Kasumi-1 (cell line): ENCODE measurements at regions not wholly inside any gene's neighbourhood (a gene's known extent, or its start where the extent isn't known, plus 50 kb on each side); places are given as distances from the start of the nearest gene placed in this dataset.

Source experiments
- DNase-seq, 2 experiments: peaks; one replicate each; lab custom pipeline; 2025; lab: John Stamatoyannopoulos, UW

DNA sequence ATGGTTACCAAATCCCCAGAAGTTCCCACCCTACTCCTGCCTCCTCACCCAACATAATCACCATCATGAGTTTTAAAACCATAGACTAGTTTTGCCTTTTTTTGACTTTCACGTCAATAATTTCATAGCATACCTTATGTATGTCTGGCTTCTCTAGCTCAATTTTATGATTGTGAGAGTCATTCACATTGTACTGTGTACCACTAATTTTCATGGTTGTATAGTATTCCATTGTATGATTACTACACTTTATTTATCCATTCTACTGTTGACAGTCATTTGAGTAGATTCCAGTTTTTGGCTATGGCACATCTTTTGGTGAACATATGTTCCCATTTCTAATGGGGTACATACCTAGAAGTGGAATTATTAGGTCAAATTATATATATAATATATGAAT lies 195.3 kb upstream of the TCF21 start:
- no peak for DNase-seq

DNA sequence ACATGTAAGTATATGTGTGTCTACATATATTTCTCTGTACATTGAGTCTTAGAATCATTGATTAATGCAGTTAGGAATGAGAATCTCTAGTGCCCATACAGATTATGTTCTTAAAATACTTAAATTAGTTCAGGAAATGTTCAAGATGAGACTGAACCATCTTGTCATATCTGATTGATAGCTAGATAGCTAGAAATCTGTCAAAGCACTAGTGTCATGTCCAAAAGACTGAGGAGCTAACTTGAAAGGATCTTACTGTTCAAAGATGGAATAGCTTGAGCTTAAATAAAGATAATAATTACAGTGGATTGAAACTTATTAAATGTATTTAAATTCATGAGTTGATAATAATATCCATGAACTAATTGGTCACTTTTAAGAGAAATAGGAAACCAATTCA lies 191.7 kb upstream of the TCF21 start:
- DNase-seq, result no peak

DNA sequence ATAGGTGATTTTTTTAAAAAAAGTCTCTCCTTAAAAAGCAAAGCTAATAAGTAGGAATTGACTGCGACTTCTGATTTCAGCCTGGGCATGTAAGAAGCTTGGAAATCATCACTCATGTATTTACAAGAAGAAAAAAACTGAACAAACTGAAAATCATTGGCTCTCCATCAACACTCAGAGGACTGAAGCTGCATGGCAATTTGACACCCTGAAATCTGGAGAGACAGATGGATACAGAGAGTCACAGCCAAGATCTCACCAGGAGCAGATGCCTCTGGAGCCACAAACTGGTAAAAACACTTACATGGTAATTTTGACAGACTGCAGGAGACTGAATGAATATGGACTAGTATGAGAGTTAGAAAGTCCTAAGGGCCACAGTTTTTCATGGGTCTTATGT lies 191.2 kb upstream of the TCF21 start:
- no peak for DNase-seq

DNA sequence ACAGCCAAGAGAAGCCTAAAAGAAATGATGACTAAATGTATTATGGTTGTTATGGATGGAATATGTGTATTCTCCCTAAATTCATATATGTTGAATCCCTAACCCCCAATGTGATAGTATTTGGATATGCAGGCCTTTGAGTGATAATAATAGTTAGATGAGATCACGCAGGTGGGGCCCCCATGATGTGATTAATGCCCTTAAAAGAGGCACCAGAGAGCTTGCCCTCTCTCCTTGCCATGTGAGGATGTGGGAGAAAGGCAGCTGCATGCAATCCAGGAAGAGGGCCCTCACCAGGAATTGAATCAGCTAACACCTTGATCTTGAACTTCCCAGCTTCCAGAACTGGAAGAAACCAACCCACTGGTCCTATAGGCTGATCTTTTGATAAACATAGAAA lies 190.6 kb upstream of the TCF21 start:
- no peak for DNase-seq

DNA sequence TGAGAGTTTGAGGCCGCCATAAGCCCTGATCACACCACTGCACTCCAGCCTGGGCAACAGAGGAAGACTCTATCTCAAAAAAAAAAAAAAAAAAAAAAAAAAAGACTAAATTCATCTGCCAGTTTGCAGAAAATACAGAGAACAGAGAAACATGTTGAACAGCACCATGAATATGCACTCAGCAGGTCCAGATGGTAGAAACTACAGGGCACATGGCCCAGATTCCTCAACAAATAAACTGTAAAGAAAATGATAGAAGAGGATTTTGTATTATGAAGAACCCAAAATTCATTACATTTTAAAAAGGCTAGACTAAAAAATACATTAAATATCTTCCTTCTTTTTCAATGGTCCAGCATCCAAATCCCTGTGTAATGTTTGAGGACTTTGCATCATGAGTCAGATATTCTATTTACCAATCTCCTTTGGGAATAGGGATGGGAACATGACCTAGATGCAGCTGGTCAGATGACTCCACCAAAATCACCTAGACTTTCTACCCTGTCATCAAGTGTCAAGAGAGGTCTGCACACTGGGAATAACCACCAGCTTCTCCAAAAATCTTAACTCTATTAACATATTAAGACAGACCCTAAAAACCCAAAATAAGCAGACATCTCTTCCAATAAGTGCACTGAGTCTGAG lies 189.1 kb upstream of the TCF21 start:
- no peak for DNase-seq

DNA sequence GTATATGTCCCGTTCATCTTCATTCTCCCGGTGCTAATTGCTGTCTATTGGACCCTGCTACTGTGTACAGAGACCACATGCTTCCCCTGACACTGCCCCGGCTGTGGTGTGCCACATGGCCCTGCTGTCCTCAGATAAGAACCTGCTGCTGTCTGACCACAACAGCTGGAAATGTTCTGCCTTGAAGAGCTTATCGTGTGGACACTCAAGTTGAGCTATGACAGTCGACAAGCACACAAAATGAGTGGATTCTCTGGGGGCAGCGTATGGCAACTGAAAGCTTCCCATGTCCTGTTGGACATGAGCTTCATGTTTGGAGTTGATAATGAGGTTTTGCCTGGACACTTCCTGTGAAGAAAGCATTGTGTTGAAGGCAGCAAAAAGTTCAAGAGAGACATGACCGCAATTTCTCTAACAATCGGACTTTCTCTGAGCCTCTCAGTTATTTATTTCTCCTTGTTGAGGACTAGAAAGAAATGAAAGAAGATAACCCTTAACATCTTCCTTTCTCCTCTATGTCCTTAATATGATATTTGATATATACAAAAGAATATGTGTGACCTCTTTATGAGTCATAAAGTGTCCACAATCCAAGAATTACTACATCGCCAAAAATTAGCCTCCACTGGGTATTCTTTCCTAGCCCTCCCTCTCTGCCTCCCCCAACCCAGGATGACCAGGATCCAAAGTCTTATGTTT lies 187.1 kb upstream of the TCF21 start:
- DNase-seq, result no peak

DNA sequence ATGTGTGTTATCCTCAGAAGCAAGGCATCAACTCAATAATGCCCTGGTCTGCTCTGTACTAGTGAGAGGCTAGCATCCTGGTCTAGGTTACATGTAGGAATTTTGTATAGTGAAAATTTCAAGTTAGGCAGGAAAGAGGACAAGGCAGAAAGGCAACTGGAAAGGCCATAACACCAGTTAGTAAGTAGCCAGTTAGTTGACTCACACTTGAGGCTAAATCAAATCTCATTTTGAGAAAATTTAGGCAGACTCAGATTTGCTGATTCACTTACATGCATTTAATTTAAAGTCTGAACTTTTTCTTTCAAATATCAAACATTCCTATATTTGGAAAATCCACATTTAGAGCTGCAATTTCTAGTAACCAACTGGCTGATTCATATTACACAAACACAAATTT lies 184.5 kb upstream of the TCF21 start:
- no peak for DNase-seq

DNA sequence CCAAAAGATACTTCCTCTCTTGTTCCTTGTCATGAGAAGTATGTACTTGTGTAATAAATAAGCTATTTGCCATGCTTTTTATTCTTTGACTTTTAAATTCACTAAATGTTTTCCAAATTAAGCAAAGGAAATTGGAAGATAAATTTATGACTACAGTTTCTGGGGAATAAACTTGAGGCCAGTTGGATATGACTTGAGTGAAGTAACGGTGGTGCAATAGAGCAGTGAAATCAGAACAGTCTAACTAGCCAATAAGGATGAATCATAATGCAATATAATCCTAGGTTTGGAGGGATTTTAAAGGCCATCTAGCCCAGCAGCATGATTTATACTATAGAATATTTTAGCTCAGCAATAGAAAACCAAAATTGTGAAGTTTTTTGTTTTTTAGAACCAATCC lies 183.8 kb upstream of the TCF21 start:
- no peak for DNase-seq

DNA sequence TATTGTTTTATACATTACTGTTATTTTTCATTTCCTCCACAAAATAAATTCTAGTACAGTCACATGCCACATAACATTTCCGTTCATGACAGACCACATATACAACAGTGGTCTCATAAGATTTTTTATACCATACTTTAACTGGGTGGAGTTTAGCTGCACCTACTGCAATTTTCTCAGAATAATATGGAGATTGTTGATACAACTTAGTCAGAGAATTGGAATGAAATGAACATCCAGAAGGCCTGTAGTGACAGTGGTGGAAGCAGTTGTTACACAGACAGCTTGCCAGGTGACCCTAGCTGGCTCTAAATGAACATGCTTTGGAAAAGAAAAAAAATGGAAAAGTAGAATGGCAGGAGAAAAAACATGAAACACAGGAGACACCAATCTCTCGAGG lies 183.2 kb upstream of the TCF21 start:
- no peak for DNase-seq

DNA sequence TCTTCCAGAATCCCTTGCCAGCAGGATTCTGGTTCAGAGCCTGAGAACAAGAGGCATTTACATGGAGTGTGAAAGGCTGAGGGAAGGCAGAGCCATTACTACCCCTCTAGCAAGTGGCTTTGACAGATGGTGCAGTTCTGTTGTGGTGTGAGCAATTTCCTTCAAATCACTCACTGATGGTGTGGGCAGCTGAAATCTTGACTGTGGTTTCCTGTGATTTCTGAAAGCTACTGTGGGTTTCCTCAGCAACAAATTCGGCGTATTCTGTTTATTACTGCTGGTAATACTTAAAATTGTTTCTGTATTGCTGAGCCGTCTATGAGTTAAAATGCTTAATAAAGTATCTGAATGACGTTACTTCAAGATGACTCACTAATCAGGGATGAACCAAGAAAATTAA lies 181.5 kb upstream of the TCF21 start:
- DNase-seq, result peak; percentile 71 to 82

DNA sequence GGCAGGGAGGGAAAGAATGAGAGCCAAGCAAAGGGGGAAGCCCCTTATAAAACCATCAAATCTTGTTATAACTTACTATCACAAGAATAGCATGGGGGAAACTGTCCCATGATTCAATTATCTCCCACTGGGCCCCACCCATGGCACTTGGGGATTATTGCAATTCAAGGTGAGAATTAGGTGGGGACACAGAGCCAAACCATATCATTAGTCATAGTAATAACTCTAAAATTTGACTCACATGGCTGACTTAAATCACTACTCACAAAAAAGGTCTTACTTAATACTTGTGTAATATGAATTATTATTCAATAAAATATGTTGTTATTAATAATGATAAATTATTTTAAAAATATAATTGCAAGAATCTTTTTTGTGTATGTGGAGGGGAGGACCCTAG lies 178.1 kb upstream of the TCF21 start:
- no peak for DNase-seq

DNA sequence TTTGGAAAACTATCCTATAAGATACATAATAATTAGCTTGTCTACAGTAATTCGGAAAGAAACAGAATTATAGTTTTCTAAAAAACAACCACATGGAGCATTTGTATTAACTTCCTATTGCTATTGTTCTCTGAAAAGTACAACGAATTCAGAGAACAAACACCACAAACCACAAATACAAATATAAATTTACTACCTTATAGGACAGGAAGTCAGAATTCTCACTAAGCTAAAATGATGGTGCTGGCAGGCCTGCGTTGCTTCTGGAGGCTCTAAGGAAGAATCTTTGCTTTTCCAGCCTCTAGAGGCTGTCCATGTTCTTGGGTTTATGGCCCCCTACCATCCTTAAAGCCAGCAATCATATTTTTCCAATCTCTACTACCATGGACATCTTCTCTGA lies 173.6 kb upstream of the TCF21 start:
- no peak for DNase-seq

DNA sequence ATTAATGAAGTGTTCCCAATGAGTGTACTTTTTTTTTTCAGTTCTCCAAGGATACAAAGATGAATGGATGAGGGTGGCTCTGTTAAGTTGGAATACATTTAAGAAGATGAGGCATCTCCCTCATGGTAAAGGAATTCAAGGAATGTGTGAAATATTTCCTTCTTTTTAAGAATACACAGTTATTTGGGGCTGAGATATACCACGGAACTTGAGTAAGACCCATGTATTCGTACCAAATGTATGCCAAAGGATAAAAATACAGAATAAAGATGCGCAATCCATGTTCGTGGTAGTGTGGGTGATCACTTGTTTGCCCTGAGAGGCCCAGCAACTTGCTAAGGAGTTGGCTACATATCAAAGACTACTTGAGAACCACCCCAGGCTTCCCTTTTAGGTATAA lies 164.2 kb upstream of the TCF21 start:
- no peak for DNase-seq

DNA sequence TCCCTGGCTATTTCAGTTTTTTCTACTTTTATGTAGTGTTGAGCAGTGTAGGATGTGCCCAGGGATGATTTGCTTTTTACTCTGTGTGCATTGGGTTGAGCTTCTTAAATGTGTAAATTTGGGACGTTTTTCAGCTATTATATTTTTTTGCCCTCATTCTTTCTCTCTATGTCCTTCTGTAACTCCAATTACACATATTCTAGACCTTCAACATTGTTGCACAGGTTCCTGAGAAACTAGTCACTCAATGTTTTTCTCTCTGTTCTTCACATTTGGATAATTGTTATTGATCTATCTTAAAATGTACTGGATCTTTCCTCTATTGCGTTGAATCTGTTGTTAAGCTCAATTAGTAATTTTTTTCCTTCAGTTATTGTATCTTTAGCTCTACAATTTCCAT lies 162.7 kb upstream of the TCF21 start:
- no peak for DNase-seq

DNA sequence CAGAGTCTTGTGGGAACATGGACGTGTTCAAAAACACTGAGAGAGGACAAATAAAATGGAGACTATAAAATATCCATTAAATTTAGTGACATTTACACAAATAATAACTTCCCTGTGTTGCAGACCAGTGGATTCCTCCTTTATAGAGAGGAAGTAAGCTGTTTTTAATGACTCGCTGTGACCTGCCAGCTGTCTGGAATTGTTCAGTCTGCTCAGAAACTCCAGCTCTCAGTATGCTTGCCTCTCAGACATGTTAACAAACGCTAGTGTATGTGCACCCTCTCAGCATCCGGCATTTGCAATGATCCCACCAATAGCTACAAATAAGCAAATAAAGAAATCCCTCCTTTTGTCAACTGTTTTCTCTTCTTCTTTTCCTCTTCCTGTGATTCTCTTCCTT lies 158.0 kb upstream of the TCF21 start:
- DNase-seq, result peak in 1 of 2 experiments; percentile 6

DNA sequence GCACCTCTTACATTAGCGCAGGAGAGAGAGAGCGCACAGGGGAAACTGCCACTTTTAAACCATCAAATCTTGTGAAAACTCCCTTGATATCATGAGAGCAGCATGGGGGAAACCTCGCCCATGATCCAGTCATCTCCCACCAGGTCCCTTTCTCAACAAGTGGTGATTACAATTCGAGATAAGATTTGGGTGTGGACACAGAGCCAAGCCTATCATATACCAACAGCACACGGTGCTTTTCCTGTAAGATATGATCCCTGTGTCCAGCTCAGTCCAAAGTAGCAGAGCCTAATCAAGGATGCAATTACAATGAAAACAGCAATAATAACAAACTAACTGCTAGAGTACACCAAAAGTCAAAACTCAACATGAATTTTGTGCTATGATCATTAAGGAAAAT lies 148.7 kb upstream of the TCF21 start:
- DNase-seq, result no peak

DNA sequence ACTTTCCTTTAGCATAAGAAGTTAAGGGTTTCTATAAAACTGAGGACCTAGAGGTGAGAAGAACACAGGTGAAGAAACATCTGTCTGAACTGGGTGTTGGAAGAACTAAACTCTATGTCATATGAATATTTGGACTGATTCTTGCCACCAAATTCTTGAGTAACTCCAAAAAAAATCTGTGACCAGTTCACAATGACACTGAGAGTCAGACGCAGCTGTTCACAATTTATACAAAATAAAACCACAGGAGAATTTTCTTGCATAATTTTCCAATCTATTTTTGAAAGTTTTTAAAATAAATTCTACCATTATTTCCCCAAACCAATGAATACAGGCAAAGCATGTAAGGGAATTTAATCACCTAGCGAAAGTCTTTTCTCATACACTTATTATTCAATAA lies 148.1 kb upstream of the TCF21 start:
- DNase-seq, result no peak

DNA sequence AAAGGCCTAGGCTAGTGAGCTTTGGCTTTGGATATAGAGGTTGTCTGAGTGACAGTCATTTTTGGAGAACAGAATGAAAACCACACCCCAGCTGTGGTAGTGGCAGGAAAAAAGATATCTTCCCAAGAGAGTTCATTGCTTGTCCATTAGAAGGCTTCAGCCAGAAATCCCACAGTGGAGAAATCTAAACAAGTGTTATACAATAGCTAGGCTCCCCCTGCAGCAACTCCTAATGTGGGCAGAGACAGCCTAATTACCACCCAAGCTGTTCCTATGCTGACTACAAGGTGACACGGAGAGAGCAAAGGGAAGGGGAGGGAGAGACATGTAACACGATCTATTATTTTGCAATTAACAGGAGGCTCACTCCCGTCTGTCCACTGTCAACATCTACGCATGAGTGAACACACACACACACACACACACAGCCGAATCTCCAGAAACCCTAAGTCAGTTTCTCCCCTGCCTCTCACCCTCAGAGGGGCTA lies 147.5 kb upstream of the TCF21 start:
- DNase-seq, result no peak

DNA sequence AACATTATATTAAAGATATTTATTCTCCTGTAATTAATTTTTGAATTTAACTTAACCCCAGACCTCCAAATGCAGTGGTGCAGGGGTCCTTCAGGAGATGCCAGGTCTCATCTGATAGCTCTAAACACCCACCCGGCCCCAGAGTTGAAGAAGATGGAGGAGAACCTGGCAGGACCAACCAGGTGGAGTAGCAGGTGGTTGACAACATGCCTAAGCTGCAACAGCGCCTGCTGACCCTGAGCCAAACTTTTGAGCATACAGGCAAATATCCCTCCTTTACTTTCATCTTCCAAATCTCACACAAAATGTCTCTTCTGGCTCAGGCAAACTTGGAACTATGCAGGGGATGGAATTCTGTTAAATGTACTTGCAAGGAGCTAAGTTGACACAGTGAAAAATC lies 145.3 kb upstream of the TCF21 start:
- no peak for DNase-seq

DNA sequence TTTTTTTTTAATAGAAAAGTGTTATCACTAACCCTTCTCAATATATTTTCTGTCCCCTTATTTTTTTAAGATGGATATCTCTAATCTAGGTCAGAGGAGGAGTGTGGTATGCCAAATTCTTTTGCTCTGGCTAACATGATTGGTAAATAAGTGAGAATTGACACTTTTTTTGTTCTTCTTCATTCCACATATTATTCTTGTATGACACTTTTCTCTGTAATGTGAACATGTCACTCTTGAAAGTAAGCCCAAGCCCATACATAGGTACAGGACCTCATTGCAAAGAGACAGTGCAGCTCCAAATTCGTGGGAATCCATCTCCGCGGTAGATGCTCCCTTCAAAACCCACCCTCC lies 142.5 kb upstream of the TCF21 start:
- no peak for DNase-seq

DNA sequence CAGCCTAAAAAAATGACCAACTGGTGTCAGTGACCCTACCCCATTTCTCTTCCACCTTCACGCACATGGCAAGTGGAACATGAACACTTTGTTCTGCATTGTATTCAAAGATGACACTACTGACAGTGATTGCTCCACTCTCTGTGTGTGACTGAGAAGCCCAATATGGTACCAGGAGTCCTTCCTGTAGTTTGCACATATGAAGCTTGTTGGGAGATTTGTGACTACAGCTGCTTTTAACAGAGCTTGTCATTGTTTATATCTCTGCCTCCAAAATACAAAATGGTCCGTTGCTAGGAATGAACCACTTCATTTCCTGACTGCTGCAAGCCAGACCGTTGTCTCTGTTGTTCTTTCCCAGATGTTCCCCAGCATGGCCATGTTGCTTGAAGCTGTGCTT lies 140.3 kb upstream of the TCF21 start:
- no peak for DNase-seq

DNA sequence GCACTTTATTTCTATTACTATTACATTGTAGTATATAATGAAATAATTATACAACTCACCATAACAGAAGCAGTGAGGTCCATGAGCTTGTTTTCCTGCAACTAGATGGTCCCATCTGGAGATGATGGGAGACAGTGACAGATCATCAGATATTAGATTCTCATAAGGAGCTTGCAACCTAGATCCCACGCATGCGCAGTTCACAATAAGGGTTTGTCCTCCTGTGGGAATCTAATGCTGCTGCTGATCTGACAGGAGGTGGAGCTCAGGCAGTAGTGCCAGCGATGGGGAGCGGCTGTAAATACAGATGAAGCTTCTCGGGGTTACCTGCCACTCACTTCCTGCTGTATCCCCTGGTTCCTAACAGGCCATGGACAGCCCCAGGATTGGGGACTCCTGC lies 139.5 kb upstream of the TCF21 start:
- no peak for DNase-seq

DNA sequence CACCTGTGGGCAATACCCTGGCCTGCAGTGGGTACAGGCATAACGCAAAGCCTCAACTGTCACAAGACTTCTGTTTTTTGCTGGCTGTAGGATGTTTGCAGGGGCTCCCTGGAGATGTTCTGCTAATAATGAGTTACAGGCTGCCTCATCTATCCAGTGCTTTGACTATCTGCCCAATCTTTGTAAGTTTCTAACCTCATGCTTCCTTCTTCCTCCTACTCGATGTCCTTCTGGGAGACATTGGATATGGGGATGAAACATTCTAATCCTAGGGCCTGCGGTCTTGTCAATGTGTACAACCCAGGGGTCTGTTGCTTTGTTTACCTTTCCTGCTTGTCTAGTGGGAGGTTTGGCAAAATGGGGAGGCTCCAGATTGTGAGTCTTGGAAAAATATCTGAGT lies 136.8 kb upstream of the TCF21 start:
- no peak for DNase-seq

DNA sequence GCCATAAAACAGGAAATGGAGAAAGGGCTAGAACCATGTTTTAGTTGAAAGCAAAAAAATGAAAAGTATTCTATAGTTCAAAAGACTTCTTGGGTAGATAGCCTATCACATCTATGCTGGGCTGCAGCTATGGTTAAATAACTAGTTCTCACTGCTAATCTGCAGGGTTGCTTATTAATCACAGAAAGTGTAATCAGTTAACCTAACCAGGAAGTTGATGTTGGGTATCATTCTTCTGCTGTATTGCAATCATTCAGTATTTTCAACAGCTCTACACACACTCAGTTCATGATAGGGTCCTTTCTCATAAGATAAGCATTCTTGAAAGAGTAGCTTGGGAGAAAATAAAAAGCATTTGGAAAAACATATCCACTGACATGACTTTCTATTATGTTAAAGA lies 135.2 kb upstream of the TCF21 start:
- no peak for DNase-seq
